ENCODE measurements at regions not wholly inside any gene's neighbourhood (a gene's known extent, or its start where the extent isn't known, plus 50 kb on each side); places are given as distances from the start of the nearest gene placed in this dataset.

GRCh38 chr2:104597942-104598341, 256.0 kb upstream of the POU3F3 start:
- Histone ChIP-seq H3K9me3 (ENCODE audit: control insufficient read depth in 1 of 2, insufficient read depth in 1 of 2, low read depth in 1 of 2, low read length in 2 of 2) (no peaks in the 10 kb centered on the region; a peak in 1 of 4 replicates), H2AFZ (ENCODE audit: low read depth, low read length, poor library complexity, severe bottlenecking) (no peak overlapping the region), H3K9ac (ENCODE audit: low read length) (no peak overlapping the region), H3K9me2 (ENCODE audit: insufficient read depth) (no peaks in the 10 kb centered on the region), H3K27ac (ENCODE audit: low read depth, low read length) (no peak overlapping the region), H3K4me1 (ENCODE audit: control insufficient read depth in 1 of 2, insufficient read depth in 2 of 2, low read length in 2 of 2) (no peaks in the 10 kb centered on the region), H3K36me3 (ENCODE audit: control insufficient read depth in 1 of 2, insufficient read depth in 2 of 2, low read length in 2 of 2) (no peaks in the 10 kb centered on the region), H3K79me2 (ENCODE audit: insufficient read depth, low read length) (no peaks in the 10 kb centered on the region), H3K27me3 (ENCODE audit: insufficient read depth, low read length) (no peaks in the 10 kb centered on the region), H3K4me2 (ENCODE audit: low read length) (no peak overlapping the region), H4K20me1 (ENCODE audit: insufficient read depth) (no peaks in the 10 kb centered on the region), H3K4me3 (replicated peaks in 1 of 2; ENCODE audit: low read depth in 1 of 2, low read length in 2 of 2) (no peak overlapping the region)
- ChIA-PET RAD21 (ENCODE audit: low non-redundant PET in 1 of 2, low total read pairs in 2 of 2, uncharacterized antibody in 2 of 2, unreplicated experiment in 2 of 2) (no interaction called here), CTCF (no interaction called here), POLR2A (no interaction called here)
- BruUV-seq (replicated peaks) = no TSS peak
- no peak for TF ChIP-seq POLR2AphosphoS5 (IDR thresholded peaks at IDR 0.05; ENCODE audit: low read depth, low read length)
- no peak for TF ChIP-seq POLR2A (IDR thresholded peaks at IDR 0.05; ENCODE audit: borderline replicate concordance, extremely low read depth, insufficient read depth, insufficient read length)
- no peak for TF ChIP-seq EGR1 (IDR thresholded peaks at IDR 0.05; ENCODE audit: low read depth)
- no peak for TF ChIP-seq ZFX (IDR thresholded peaks at IDR 0.05)
- TF ChIP-seq EZH2 (IDR thresholded peaks at IDR 0.05) = no peak
- TF ChIP-seq RAD21 (IDR thresholded peaks at IDR 0.05; ENCODE audit: low read depth) = no peak
- no peak for TF ChIP-seq ATF3 (IDR thresholded peaks at IDR 0.05)
- TF ChIP-seq SP1 (IDR thresholded peaks at IDR 0.05; ENCODE audit: low read depth) = no peak
- TF ChIP-seq FOSL1 (IDR thresholded peaks at IDR 0.05; ENCODE audit: low read depth) = no peak
- no peak for TF ChIP-seq EZH2phosphoT487 (IDR thresholded peaks at IDR 0.05; ENCODE audit: borderline replicate concordance)
- no peak for TF ChIP-seq YY1 (IDR thresholded peaks at IDR 0.05; ENCODE audit: extremely low read depth, insufficient replicate concordance, low read depth, low read length)
- TF ChIP-seq TCF7L2 (IDR thresholded peaks at IDR 0.05; ENCODE audit: borderline replicate concordance, extremely low read depth, insufficient read depth, insufficient read length) = no peak
- no peak for TF ChIP-seq MAX (IDR thresholded peaks at IDR 0.05)
- no peak for TF ChIP-seq JUND (IDR thresholded peaks at IDR 0.05)
- TF ChIP-seq CEBPB (IDR thresholded peaks at IDR 0.05; ENCODE audit: low read depth) = no peak
- no peak for TF ChIP-seq CTCF (IDR thresholded peaks at IDR 0.05 in 2 of 3, conservative IDR thresholded peaks at IDR 0.05 in 1 of 3; ENCODE audit: borderline replicate concordance in 1 of 3, insufficient read depth in 1 of 3, low read depth in 2 of 3, low read length in 2 of 3)
- no peak for TF ChIP-seq SRF (IDR thresholded peaks at IDR 0.05; ENCODE audit: low read depth)
- TF ChIP-seq SIN3A (IDR thresholded peaks at IDR 0.05; ENCODE audit: low read depth) = no peak
- TF ChIP-seq ZBTB33 (IDR thresholded peaks at IDR 0.05; ENCODE audit: extremely low read depth, insufficient replicate concordance, low read length) = no peak
- DNase-seq (ENCODE audit: low read depth, low spot score) = no peak
- ATAC-seq = no peak
- intact Hi-C loops (cut with micrococcal nuclease) = no loop called here
